H1 (cell line): ENCODE measurements at regions not wholly inside any gene's neighbourhood (a gene's known extent, or its start where the extent isn't known, plus 50 kb on each side); places are given as distances from the start of the nearest gene placed in this dataset.

Experiments used
- CTCF ChIA-PET: fragments of 300-600 bp; sonication (Branson Sonifier 250); formaldehyde crosslinking; loops from one replicate; lab custom pipeline; 2021; ENCODE audit not compliant: partially characterized antibody; lab: Charles Lee
- POLR2A ChIA-PET: fragments of 300-600 bp; sonication (Branson Sonifier 250); formaldehyde crosslinking; loops from one replicate; lab custom pipeline; 2021; ENCODE audit warnings: inconsistent platforms; ENCODE audit not compliant: partially characterized antibody; lab: Charles Lee
- DNase-seq, 2 experiments: peaks; one replicate each; pipeline versions ENCODE4 v3.0.0 to v3.0.0-alpha.2; 2010 to 2022; ENCODE audit warnings: low spot score in 2 of 2, low read depth in 1 of 2, mixed read lengths in 1 of 2
- FAIRE-seq: peaks from 2 replicates; lab custom pipeline; 2011; peaks lifted over from hg19 to GRCh38; lab: Jason Lieb, UNC
- H2AFZ ChIP-seq: 2 replicates; pipeline ENCODE4 v1.8.1; 2012; ENCODE audit warnings: low read length, inconsistent platforms
- H2AK5ac ChIP-seq: 2 replicates; pipeline ENCODE4 v1.6.1; 2013; ENCODE audit warnings: low read depth, low read length
- H2BK120ac ChIP-seq: replicated peaks from 2 replicates; pipeline ENCODE3; 2013; ENCODE audit warnings: low read depth, low read length, inconsistent platforms
- H2BK12ac ChIP-seq: 2 replicates; pipeline ENCODE4 v1.6.1; 2013; ENCODE audit warnings: low read depth, low read length
- H2BK15ac ChIP-seq: 2 replicates; pipeline ENCODE4 v1.6.1; 2013; ENCODE audit warnings: low read length
- H2BK20ac ChIP-seq: 2 replicates; pipeline ENCODE4 v1.6.1; 2013; ENCODE audit warnings: low read length
- H2BK5ac ChIP-seq: 2 replicates; pipeline ENCODE4 v1.6.1; 2013; ENCODE audit warnings: low read depth, low read length
- H3K14ac ChIP-seq: 2 replicates; pipeline ENCODE4 v1.6.1; 2013; ENCODE audit warnings: inconsistent platforms; ENCODE audit not compliant: insufficient read length
- H3K18ac ChIP-seq: 2 replicates; pipeline ENCODE4 v1.6.1; 2013; ENCODE audit warnings: low read length; ENCODE audit errors: extremely low read depth
- H3K23ac ChIP-seq: 2 replicates; pipeline ENCODE4 v1.6.1; 2013; ENCODE audit warnings: inconsistent platforms; ENCODE audit not compliant: insufficient read length
- H3K23me2 ChIP-seq: 2 replicates; pipeline ENCODE4 v1.6.1; 2013; ENCODE audit warnings: low read depth, low read length
- H3K27ac ChIP-seq: 2 replicates; pipeline ENCODE4 v1.6.1; 2011; ENCODE audit warnings: low read depth, low read length, inconsistent platforms
- H3K27me3 ChIP-seq, 4 experiments: replicated peaks in 1 of 4; 1 replicate in 1 of 4; 2 replicates in 3 of 4; pipeline versions ENCODE4 v1.6.1 to v1.8.1; 2011 to 2013; ENCODE audit warnings: low read length in 3 of 4, mild to moderate bottlenecking in 3 of 4, inconsistent platforms in 2 of 4, mixed read lengths in 2 of 4, moderate library complexity in 1 of 4; ENCODE audit not compliant: control insufficient read depth in 3 of 4, insufficient read depth in 3 of 4; ENCODE audit errors: extremely low read depth in 1 of 4
- H3K36me3 ChIP-seq, 4 experiments: 2 replicates each; pipeline versions ENCODE4 v1.6.1 to v1.8.1; 2011 to 2013; ENCODE audit warnings: mild to moderate bottlenecking in 4 of 4, low read length in 3 of 4, moderate library complexity in 2 of 4, control low read depth in 1 of 4, inconsistent platforms in 1 of 4; ENCODE audit not compliant: insufficient read depth in 4 of 4, control insufficient read depth in 2 of 4
- H3K4ac ChIP-seq: replicated peaks from 2 replicates; pipeline ENCODE3; 2013; ENCODE audit warnings: low read length, low read depth, mixed read lengths, inconsistent platforms; ENCODE audit not compliant: insufficient read length
- H3K4me1 ChIP-seq, 4 experiments: replicated peaks in 1 of 4; 1 replicate in 1 of 4; 2 replicates in 3 of 4; pipeline versions ENCODE4 v1.6.1 to v1.8.1; 2011 to 2013; ENCODE audit warnings: low read length in 3 of 4, inconsistent platforms in 2 of 4, mixed read lengths in 1 of 4; ENCODE audit not compliant: insufficient read depth in 4 of 4, control insufficient read depth in 3 of 4
- H3K4me2 ChIP-seq, 2 experiments: 2 replicates each; pipeline versions ENCODE4 v1.6.1 to v1.8.1; 2011 to 2013; ENCODE audit warnings: low read depth in 2 of 2, low read length in 2 of 2, control low read depth in 1 of 2, inconsistent platforms in 1 of 2, mild to moderate bottlenecking in 1 of 2; ENCODE audit not compliant: insufficient read depth in 1 of 2
- H3K4me3 ChIP-seq, 4 experiments: fragments of 200-600, 300-600 bp in 1 of 4; sonication (generic), shearing (Covaris generic), sonication (Bioruptor Twin) in 1 of 4; 2 replicates each; pipeline versions ENCODE4 v1.5.1 to v1.8.1; 2011 to 2016; ENCODE audit warnings: low read length in 4 of 4, low read depth in 3 of 4, control low read depth in 2 of 4, inconsistent platforms in 2 of 4, mild to moderate bottlenecking in 2 of 4, mixed read lengths in 1 of 4, moderate library complexity in 1 of 4; ENCODE audit not compliant: insufficient read depth in 2 of 4; ENCODE audit errors: extremely low read depth in 1 of 4
- H3K56ac ChIP-seq: replicated peaks from 2 replicates; pipeline ENCODE3; 2013; ENCODE audit warnings: low read depth, mild to moderate bottlenecking, mixed read lengths, low read length, inconsistent platforms; ENCODE audit not compliant: insufficient read length
- H3K79me1 ChIP-seq: 2 replicates; pipeline ENCODE4 v1.6.1; 2013; ENCODE audit warnings: low read depth, low read length, control low read depth
- H3K79me2 ChIP-seq, 2 experiments: 2 replicates each; pipeline versions ENCODE4 v1.6.1 to v1.8.1; 2012 to 2013; ENCODE audit warnings: low read length in 2 of 2, mild to moderate bottlenecking in 2 of 2, inconsistent platforms in 1 of 2; ENCODE audit not compliant: insufficient read depth in 2 of 2, control insufficient read depth in 1 of 2
- H3K9ac ChIP-seq, 4 experiments: replicated peaks in 1 of 4; 1 replicate in 1 of 4; 2 replicates in 3 of 4; pipeline versions ENCODE4 v1.6.1 to v1.8.1; 2011 to 2013; ENCODE audit warnings: low read depth in 3 of 4, low read length in 3 of 4, control low read depth in 2 of 4, mild to moderate bottlenecking in 2 of 4, moderate library complexity in 2 of 4, inconsistent platforms in 1 of 4; ENCODE audit errors: extremely low read depth in 1 of 4
- H3K9me3 ChIP-seq, 2 experiments: 2 replicates each; pipeline versions ENCODE4 v1.6.1 to v1.8.1; 2012 to 2013; ENCODE audit warnings: mild to moderate bottlenecking in 2 of 2, moderate library complexity in 2 of 2, control low read depth in 1 of 2, inconsistent platforms in 1 of 2, low read depth in 1 of 2, low read length in 1 of 2, mixed read lengths in 1 of 2; ENCODE audit not compliant: insufficient read depth in 2 of 2
- H4K20me1 ChIP-seq, 2 experiments: replicated peaks in 1 of 2; 2 replicates each; pipeline versions ENCODE3 to v1.8.1; 2011 to 2013; ENCODE audit warnings: inconsistent platforms in 2 of 2, low read length in 2 of 2, mild to moderate bottlenecking in 1 of 2; ENCODE audit not compliant: insufficient read depth in 2 of 2, control insufficient read depth in 1 of 2
- H4K5ac ChIP-seq: 2 replicates; pipeline ENCODE4 v1.6.1; 2013; ENCODE audit warnings: low read length, low read depth, mixed read lengths, inconsistent platforms; ENCODE audit not compliant: insufficient read length
- H4K8ac ChIP-seq: 2 replicates; pipeline ENCODE4 v1.8.0; 2013; ENCODE audit warnings: mild to moderate bottlenecking, moderate library complexity, low read length, inconsistent platforms; ENCODE audit not compliant: insufficient read depth; ENCODE audit errors: extremely low read depth
- H4K91ac ChIP-seq: replicated peaks from 2 replicates; pipeline ENCODE3; 2013; ENCODE audit warnings: low read length, mixed read lengths, inconsistent platforms; ENCODE audit not compliant: insufficient read length
- FOSL1 ChIP-seq: IDR thresholded peaks from 2 replicates; pipeline ENCODE4 v1.6.1; 2011; ENCODE audit warnings: mild to moderate bottlenecking, low read depth, low read length, moderate library complexity; ENCODE audit not compliant: insufficient read depth
- KDM5A ChIP-seq: fragments of 200-600 bp; IDR thresholded peaks from 2 replicates; pipeline ENCODE4 v1.7.1; 2012; ENCODE audit warnings: mild to moderate bottlenecking, low read length, inconsistent platforms, mixed read lengths
- NRF1 ChIP-seq: IDR thresholded peaks from 2 replicates; pipeline ENCODE4 v1.6.1; 2011; ENCODE audit warnings: mild to moderate bottlenecking, low read depth, low read length, improper control_type of control experiment
- RAD21 ChIP-seq, 2 experiments: IDR thresholded peaks in 1 of 2; conservative IDR thresholded peaks in 1 of 2; 2 replicates each; pipeline ENCODE4 v1.6.1; 2011; ENCODE audit warnings: low read depth in 2 of 2, low read length in 2 of 2, improper control_type of control experiment in 1 of 2, inconsistent platforms in 1 of 2, mild to moderate bottlenecking in 1 of 2, moderate library complexity in 1 of 2
- RXRA ChIP-seq: IDR thresholded peaks from 2 replicates; pipeline ENCODE4 v1.6.1; 2011; ENCODE audit warnings: low read depth, mild to moderate bottlenecking, low read length, moderate library complexity; ENCODE audit not compliant: insufficient read depth
- SIN3A ChIP-seq, 2 experiments: IDR thresholded peaks in 1 of 2; conservative IDR thresholded peaks in 1 of 2; 2 replicates each; pipeline ENCODE4 v1.6.1; 2011 to 2012; ENCODE audit warnings: low read length in 2 of 2, improper control_type of control experiment in 1 of 2, low read depth in 1 of 2, mild to moderate bottlenecking in 1 of 2
- SUZ12 ChIP-seq: fragments of 200-600 bp; sonication (generic); IDR thresholded peaks from 2 replicates; pipeline ENCODE4 v1.6.1; 2012; ENCODE audit warnings: mild to moderate bottlenecking, inconsistent platforms, low read length, moderate library complexity, mixed read lengths
- TCF12 ChIP-seq: IDR thresholded peaks from 2 replicates; pipeline ENCODE4 v1.6.1; 2011; ENCODE audit warnings: low read depth, mild to moderate bottlenecking, low read length
- WGBS, 2 experiments: shearing (Covaris generic) in 1 of 2; methylation state at CpG; one replicate each; pipeline versions ENCODE4 v1.1.6 to v1.1.7; 2013 to 2015; ENCODE audit warnings: low lambda C conversion rate in 2 of 2, mixed read lengths in 2 of 2, inconsistent platforms in 1 of 2, low coverage in 1 of 2, missing lambda C conversion rate in 1 of 2; ENCODE audit not compliant: insufficient replicate concordance in 2 of 2, insufficient coverage in 1 of 2, insufficient read length in 1 of 2; ENCODE audit errors: extremely low coverage in 1 of 2, missing lambda C conversion rate in 1 of 2; 5-methylcytosine and 5-hydroxymethylcytosine counted together
- TF ChIP-seq, protein P1 (sequence below): IDR thresholded peaks from 2 replicates; pipeline ENCODE4 v1.6.1; 2011; ENCODE audit warnings: low read depth, mild to moderate bottlenecking, low read length; ENCODE audit not compliant: insufficient read depth
- TF ChIP-seq, protein P2 (sequence below): IDR thresholded peaks from 2 replicates; pipeline ENCODE4 v1.6.1; 2012; ENCODE audit warnings: low read length, inconsistent platforms

DNA sequence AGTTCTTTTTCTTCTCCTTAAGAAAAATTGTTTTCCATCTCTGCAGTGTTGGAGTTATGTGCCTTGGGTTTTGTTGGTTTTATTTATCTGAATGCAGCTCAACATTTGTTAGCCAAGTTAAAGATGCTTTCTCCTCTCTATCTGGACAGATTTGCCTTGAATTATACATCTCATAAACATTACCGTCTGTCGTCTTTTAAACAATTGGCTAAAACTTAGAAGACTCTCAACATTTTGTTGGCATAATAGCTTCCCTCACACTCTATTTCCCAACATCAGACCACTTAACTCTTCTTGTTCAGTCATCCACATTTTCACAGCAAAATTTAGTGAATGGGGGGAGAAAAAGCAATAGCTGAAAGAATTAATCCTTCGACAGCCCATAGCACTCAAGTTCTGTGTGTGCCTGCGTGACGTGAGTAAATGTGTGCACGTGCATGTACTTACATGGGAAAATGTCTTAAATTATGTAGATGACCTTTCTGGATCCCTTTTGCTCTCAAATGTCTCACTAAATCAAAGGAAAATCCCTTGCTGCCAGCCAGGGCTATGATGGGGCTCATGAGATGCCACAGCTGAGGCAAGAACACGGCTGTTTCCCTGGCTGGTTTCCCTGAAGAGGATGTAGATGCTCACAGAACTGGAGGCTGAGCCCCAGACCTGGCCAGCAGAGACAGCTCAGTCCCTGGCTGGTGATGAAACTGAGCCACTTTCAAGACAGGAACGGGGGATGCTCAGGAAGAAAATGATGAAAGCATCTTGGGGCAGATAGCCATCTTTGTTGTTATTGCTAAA lies 382.2 kb downstream of the FBXW7 start:
- Histone ChIP-seq H3K9me3 (no peaks in the 10 kb centered on the region), H3K56ac (no peak overlapping the region), H3K18ac (no peak overlapping the region), H3K36me3 (no peaks in the 10 kb centered on the region), H2BK20ac (no peak overlapping the region), H3K79me2 (no peaks in the 10 kb centered on the region), H3K4me3 (no peak overlapping the region), H2BK120ac (no peak overlapping the region), H2AK5ac (no peak overlapping the region), H2BK5ac (no peak overlapping the region), H3K4me1 (no peaks in the 10 kb centered on the region), H3K14ac (no peak overlapping the region), H3K79me1 (no peaks in the 10 kb centered on the region), H4K91ac (no peak overlapping the region), H3K23ac (no peak overlapping the region), H3K9ac (no peak overlapping the region), H2BK15ac (no peak overlapping the region), H4K8ac (no peak overlapping the region), H3K27ac (no peak overlapping the region), H4K20me1 (no peaks in the 10 kb centered on the region), H3K23me2 (no peaks in the 10 kb centered on the region), H3K4ac (no peak overlapping the region), H4K5ac (no peak overlapping the region), H3K27me3 (no peaks in the 10 kb centered on the region), H2BK12ac (no peak overlapping the region), H2AFZ (no peak overlapping the region), H3K4me2 (no peak overlapping the region)
- CTCF ChIA-PET: no interaction called here
- FAIRE-seq: no peak
- POLR2A ChIA-PET: no interaction called here
- DNase-seq: no peak
- TF ChIP-seq SIN3A (conservative IDR thresholded peaks at IDR 0.05 in 1 of 2, IDR thresholded peaks at IDR 0.05 in 1 of 2; ENCODE audit: low read depth in 1 of 2, low read length in 2 of 2) (no peak), FOSL1 (no peak), RAD21 (IDR thresholded peaks at IDR 0.05 in 1 of 2, conservative IDR thresholded peaks at IDR 0.05 in 1 of 2; ENCODE audit: low read depth in 2 of 2, low read length in 2 of 2) (no peak), KDM5A (no peak), SUZ12 (no peak), NRF1 (no peak), TCF12 (no peak), RXRA (no peak)
- TF ChIP-seq, protein P1, sequence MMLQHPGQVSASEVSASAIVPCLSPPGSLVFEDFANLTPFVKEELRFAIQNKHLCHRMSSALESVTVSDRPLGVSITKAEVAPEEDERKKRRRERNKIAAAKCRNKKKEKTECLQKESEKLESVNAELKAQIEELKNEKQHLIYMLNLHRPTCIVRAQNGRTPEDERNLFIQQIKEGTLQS: no peak
- TF ChIP-seq, protein P2, sequence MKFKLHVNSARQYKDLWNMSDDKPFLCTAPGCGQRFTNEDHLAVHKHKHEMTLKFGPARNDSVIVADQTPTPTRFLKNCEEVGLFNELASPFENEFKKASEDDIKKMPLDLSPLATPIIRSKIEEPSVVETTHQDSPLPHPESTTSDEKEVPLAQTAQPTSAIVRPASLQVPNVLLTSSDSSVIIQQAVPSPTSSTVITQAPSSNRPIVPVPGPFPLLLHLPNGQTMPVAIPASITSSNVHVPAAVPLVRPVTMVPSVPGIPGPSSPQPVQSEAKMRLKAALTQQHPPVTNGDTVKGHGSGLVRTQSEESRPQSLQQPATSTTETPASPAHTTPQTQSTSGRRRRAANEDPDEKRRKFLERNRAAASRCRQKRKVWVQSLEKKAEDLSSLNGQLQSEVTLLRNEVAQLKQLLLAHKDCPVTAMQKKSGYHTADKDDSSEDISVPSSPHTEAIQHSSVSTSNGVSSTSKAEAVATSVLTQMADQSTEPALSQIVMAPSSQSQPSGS: no peak
- 90% methylated on average over 8 of the region's 8 CpGs; no CpG with 5 or more reads in 1 of the 2 experiments for WGBS, 2 experiments
